ENCODE measurements at regions not wholly inside any gene's neighbourhood (a gene's known extent, or its start where the extent isn't known, plus 50 kb on each side); places are given as distances from the start of the nearest gene placed in this dataset.
A peak's percentile ranks its signal among the peaks of the same experiment; 100 is the strongest.
"Not testable (repeated sequence)": the region's sequence is repeated elsewhere in the genome, so short reads cannot be mapped to it uniquely, and the experiment has no call there.

GRCh38 chr2:51960841-51961335, 929.0 kb upstream of the NRXN1 start:
- DNase-seq = peak; percentile 54

- DNase-seq = peak; percentile 15
Measured at GRCh38 chr2:51960281-51960680, 928.3 kb upstream of the NRXN1 start.

- no peak for DNase-seq
Measured at GRCh38 chr2:51959696-51960095, 927.8 kb upstream of the NRXN1 start.

GRCh38 chr2:51953931-51954330, 922.0 kb upstream of the NRXN1 start:
- DNase-seq = peak; percentile 33

- no peak for DNase-seq
Measured at GRCh38 chr2:51921076-51921475, 889.1 kb upstream of the NRXN1 start.

GRCh38 chr2:51920509-51920908, 888.6 kb upstream of the NRXN1 start:
- no peak for DNase-seq

GRCh38 chr2:51919395-51919794, 887.5 kb upstream of the NRXN1 start:
- no peak for DNase-seq

- no peak for DNase-seq
Measured at GRCh38 chr2:51918113-51918512, 886.2 kb upstream of the NRXN1 start.

- no peak for DNase-seq
Measured at GRCh38 chr2:51903728-51904127, 871.8 kb upstream of the NRXN1 start.

GRCh38 chr2:51899643-51900042, 867.7 kb upstream of the NRXN1 start:
- DNase-seq = no peak

- DNase-seq = not testable (repeated sequence)
Measured at GRCh38 chr2:51894584-51894983, 862.7 kb upstream of the NRXN1 start.

- DNase-seq = no peak
Measured at GRCh38 chr2:51888120-51888519, 856.2 kb upstream of the NRXN1 start.

- no peak for DNase-seq
Measured at GRCh38 chr2:51881673-51882072, 849.7 kb upstream of the NRXN1 start.

GRCh38 chr2:51880153-51880552, 848.2 kb upstream of the NRXN1 start:
- no peak for DNase-seq

- DNase-seq = no peak
Measured at GRCh38 chr2:51866361-51866760, 834.4 kb upstream of the NRXN1 start.

GRCh38 chr2:51859260-51859659, 827.3 kb upstream of the NRXN1 start:
- DNase-seq = no peak

GRCh38 chr2:51855683-51856082, 823.8 kb upstream of the NRXN1 start:
- no peak for DNase-seq

GRCh38 chr2:51846796-51847195, 814.9 kb upstream of the NRXN1 start:
- DNase-seq = no peak

GRCh38 chr2:51846018-51846417, 814.1 kb upstream of the NRXN1 start:
- DNase-seq = no peak

GRCh38 chr2:51844596-51844995, 812.7 kb upstream of the NRXN1 start:
- DNase-seq = no peak

GRCh38 chr2:51829477-51829876, 797.5 kb upstream of the NRXN1 start:
- no peak for DNase-seq

GRCh38 chr2:51825823-51826222, 793.9 kb upstream of the NRXN1 start:
- no peak for DNase-seq

- peak; percentile 11 for DNase-seq
Measured at GRCh38 chr2:51813247-51813646, 781.3 kb upstream of the NRXN1 start.

- DNase-seq = peak; percentile 6
Measured at GRCh38 chr2:51812138-51812866, 780.4 kb upstream of the NRXN1 start.

- no peak for DNase-seq
Measured at GRCh38 chr2:51810197-51810596, 778.3 kb upstream of the NRXN1 start.

All from kidney glomerular epithelial cell (primary cell).